CD4-positive, alpha-beta T cell treated with Interleukin-17A for 1 hour (primary cell): ENCODE measurements at regions not wholly inside any gene's neighbourhood (a gene's known extent, or its start where the extent isn't known, plus 50 kb on each side); places are given as distances from the start of the nearest gene placed in this dataset.
"Not testable (repeated sequence)": the region's sequence is repeated elsewhere in the genome, so short reads cannot be mapped to it uniquely, and the experiment has no call there.

ENCODE experiments used
- DNase-seq: peaks from one replicate; pipeline ENCODE4 v3.0.0-alpha.2; 2020

DNA sequence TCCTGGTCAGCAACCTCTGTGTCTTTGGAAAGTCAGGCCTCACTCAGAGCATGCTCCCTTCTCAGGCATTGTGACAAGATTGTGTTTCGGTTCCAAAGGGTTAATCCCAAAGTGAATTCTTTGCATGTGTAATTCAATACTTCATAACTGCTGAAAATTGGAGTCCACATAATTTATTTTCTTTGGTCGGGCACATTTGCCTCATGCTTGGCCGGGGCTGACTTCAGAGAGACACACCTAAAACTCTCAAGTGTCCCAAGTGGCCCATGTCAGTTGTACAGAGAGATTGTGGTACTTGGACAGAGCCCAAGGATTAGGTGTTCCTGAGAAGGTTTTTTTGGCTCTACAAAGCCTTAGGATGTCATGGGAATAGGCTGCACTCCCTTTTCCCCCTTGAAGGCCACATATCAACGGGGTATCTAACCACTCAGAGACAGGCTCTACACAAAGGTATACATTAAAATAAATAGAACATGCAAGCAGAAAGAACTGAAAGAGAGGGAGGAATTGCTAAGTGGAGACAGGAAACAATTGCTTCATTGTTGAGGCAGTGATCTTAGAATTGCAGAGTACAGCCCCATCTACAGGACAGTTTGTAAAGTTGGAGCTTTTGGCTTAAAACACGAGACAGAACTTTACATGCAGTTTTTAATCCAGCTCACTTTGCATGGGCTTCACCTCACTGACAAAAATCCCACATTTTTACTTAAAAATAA, 1232.3 kb upstream of the ZEB2 start:
- DNase-seq, result no peak

DNA sequence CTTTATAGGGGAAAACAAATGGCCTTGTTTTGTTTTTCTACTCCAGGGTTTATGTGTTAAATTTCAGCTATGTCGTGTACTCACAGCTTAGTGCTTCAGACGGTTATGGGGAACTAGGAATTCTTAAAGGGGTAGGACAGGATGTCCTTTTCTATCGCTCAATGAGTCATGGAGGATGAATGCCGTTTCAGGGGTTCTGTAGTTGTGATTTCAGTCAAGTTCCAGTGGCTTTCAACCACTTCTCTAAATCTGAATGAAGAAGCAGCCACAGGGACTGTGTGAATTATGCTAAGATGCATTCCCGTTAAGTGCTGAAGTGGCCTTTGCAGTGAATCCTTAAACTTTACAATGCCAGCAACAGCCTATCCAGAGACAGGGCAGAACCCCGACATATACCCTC, 1231.7 kb upstream of the ZEB2 start:
- peak; percentile 32 for DNase-seq

- DNase-seq, result no peak
Measured at GRCh38 chr2:145751155-145751554, 1231.2 kb upstream of the ZEB2 start.

- no peak for DNase-seq
Measured at GRCh38 chr2:145750612-145751011, 1230.7 kb upstream of the ZEB2 start.

GRCh38 chr2:145750144-145750543, 1230.2 kb upstream of the ZEB2 start:
- no peak for DNase-seq

DNA sequence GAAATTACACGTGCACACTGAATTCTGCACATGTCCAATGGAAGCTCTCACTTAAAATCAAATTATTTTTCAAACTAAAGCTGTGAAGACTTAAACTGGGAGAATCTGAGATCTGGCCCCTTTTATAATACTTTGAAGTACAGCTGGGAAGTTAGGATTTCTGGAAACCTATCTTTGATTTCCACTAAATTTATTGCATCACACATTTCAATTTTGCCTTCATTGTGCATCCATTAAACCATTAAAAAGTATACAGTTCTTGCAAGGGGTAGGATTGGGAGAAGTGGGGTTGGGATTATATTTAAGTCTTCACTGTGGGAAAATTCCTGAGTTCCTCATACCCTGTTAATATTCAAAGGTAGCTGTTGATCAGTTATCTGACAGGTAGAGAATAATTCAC, 1229.6 kb upstream of the ZEB2 start:
- DNase-seq, result no peak

GRCh38 chr2:145748927-145749326, 1229.0 kb upstream of the ZEB2 start:
- DNase-seq, result no peak

GRCh38 chr2:145747715-145748114, 1227.8 kb upstream of the ZEB2 start:
- no peak for DNase-seq

- DNase-seq, result not testable (repeated sequence)
Measured at GRCh38 chr2:145745387-145745721, 1225.4 kb upstream of the ZEB2 start.

DNA sequence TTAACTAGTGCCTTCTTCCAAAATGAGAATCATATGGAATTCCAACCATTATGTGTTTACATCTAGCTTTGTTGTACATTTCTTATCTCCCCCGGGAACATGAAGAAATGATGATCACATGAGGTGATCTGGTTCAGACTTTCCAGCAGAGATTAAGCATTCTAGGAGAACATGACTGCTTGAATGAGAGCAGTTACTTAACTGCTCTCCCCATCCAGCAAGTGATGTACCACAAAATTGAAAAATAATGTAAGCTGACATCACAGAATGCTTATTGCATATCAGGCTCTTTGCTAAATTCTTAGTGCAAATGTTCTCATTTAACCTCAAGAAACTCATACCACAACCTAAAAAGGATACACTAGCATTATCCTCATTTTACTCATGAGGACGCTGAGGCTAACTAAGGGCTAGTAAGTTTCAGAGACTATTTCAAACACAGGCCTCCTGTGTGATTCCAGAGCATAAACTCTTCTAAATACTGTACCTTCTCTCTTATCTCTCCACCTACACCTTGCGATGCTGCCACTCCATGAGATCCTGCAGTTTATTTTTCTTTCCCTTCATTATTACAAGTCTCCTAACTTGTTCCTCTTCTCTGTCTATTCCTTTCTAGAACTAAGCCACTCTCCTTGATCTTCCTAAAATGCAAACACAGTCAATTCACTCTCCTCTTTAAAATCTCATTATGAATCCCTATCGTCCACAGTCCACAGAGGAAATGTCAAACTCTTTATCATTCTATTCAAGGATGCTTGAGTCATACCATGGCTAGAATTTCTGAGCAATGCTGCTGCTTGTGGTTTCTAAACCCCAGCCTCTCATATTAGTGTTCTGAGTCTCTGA, 1224.8 kb upstream of the ZEB2 start:
- no peak for DNase-seq

GRCh38 chr2:145743011-145743410, 1223.1 kb upstream of the ZEB2 start:
- DNase-seq, result no peak

- no peak for DNase-seq
Measured at GRCh38 chr2:145741636-145742035, 1221.7 kb upstream of the ZEB2 start.

GRCh38 chr2:145741181-145741580, 1221.3 kb upstream of the ZEB2 start:
- DNase-seq, result no peak

GRCh38 chr2:145740302-145740701, 1220.4 kb upstream of the ZEB2 start:
- DNase-seq, result no peak

DNA sequence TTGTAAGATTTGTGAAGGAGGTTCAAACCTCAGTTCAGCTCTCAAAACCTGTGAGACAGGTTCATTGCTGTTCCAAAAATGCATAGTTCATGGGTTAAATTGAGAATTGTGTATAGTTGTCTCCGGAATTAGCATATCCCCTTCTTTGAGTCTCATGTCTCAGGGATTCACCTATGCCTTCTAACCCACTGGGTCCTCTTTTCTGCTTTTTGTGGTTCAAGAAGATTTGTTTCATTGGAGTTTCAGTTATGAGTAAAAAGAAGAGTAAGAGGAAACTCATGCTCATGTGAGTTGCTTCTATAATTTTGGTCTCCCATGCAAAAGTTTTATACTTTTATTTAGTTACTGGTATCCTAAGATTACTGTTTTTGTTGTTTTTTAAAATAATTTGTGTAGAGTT, 1219.8 kb upstream of the ZEB2 start:
- DNase-seq, result no peak

GRCh38 chr2:145736871-145737270, 1217.0 kb upstream of the ZEB2 start:
- DNase-seq, result no peak

DNA sequence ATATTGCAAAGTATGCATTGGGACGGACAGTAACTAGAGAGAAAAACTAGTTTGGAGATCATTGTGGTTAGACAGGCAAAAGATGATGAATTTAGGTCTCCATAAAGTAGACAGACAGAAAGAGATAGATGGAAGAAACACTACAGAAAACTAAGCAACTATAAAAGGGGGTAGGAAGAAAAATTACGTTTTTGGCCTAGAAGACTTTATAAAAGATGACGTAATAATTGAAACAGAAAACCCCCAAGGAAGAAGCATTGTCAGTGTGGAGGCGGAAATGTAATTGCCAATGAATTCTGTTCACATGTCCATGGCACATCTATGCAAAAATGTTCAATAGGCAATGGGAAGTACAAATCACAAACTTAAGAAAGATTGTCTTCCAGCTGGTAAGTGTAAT, 1211.5 kb upstream of the ZEB2 start:
- no peak for DNase-seq

DNA sequence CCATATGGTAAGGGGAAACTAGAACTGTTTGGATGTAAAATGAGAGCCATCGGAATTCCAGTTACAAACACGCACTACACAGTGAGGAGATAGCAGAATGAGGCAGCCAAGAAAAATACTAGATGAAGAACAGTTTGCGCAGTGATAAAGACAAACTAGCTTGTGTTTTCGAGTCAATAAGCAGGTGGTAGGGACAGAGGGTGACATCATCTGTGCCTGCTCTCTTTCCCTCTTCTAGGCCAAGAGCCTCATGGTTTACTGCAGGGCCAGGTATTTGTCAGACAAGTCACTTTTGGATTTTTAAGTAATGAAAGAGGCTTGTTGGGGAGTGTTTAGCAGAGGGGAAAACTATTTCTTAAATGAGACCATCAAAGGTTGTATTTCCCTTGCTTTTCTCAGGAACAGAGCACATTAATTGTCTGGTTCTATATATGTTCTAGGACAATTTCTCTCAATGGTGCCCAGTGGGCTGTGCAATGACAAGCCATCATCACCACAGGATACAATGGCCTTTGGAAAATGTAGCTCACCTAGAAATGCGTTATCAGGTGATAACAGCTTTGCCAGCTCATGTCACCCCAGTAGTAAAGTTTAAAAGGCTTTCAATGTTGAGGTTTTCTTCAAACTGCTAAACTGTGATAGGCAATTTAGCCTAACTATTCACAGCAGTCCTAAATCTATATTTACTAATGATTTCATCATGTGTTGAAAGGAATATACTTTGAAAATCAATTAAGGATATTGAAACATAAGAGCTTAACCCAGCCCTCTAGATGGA, 1210.3 kb upstream of the ZEB2 start:
- no peak for DNase-seq

DNA sequence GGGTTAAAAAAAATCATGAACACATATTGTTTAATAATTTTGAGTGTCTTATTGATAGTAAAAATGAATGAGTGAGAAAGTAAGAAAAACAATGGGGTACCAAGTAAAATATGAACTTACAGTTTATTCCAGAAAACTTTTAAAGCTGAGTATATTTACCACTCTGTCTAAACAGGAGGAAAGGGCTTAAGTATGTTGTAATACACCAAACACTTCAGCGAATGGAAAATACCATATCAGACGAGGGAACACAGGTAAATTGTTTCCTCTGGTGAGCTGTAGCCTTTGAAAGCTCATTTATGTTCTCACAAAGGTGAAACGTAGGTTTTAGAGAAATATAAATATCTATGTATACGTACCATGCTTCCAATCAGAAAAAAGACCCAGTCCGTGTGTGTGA, 1209.6 kb upstream of the ZEB2 start:
- DNase-seq, result no peak

GRCh38 chr2:145728511-145728910, 1208.6 kb upstream of the ZEB2 start:
- DNase-seq, result no peak

GRCh38 chr2:145725876-145726275, 1206.0 kb upstream of the ZEB2 start:
- DNase-seq, result no peak

DNA sequence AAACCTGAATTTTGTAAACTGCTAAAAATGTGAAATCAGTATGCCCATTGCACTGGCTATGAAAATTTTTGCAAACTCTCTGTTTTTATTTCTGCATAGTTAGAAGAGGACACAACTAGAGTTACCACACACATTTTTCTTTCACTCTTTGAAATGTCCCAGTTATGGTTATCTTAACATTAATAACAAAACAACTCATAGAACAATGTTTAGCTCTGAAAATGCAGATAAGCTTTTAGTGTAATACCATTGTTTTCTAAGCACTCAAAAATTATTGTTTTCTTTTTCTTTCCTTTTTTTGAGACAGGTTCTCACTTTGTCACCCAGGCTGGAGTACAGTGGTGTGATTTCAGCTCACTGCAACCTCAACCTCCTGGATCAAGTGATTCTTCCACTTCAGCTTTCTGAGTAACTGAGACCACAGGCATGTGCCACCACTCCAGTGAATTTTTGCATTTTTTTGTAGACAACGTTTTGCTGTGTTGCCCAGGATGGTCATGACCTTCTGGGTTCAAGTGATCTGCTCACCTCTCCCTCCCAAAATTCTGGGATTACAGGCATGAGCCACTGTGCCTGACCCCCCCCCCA, 1204.5 kb upstream of the ZEB2 start:
- DNase-seq, result no peak

DNA sequence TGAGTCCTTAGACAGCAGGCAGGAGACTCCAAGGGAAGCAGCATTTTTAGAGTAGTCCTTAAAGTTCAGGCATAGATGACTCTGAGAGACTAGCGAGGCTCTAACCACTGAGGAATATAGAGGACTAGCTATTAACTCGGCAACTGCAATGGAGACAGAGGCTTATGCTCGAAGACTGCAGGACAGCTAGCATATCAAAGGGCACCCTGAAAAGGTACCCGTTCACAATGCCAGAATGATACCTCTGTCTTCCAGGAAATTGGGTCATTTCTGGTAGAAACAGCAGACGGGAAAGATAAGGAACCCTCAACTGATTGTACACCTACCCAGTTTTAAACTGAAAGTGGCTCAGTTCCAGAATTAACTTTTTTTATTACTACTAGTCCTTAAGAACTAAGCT, 1204.0 kb upstream of the ZEB2 start:
- no peak for DNase-seq
